ENCODE measurements at regions not wholly inside any gene's neighbourhood (a gene's known extent, or its start where the extent isn't known, plus 50 kb on each side); places are given as distances from the start of the nearest gene placed in this dataset.

GRCh38 chr14:103206836-103207387 is 83.7 kb downstream of the TNFAIP2 start:
- no peak for DNase-seq (ENCODE audit: low read depth)

- no peak for DNase-seq (ENCODE audit: low read depth)
These were observed 84.3 kb downstream of the TNFAIP2 start for GRCh38 chr14:103207388-103208072.

GRCh38 chr14:103209054-103209453 is 85.8 kb downstream of the TNFAIP2 start:
- no peak for DNase-seq (ENCODE audit: low read depth)

GRCh38 chr14:103209506-103209905 is 86.2 kb downstream of the TNFAIP2 start:
- DNase-seq (ENCODE audit: low read depth): no peak

GRCh38 chr14:103213331-103213730 is 90.1 kb downstream of the TNFAIP2 start:
- no peak for DNase-seq (ENCODE audit: low read depth)

- DNase-seq (ENCODE audit: low read depth): no peak
These were observed 91.2 kb downstream of the TNFAIP2 start for GRCh38 chr14:103214461-103214958.

GRCh38 chr14:103216399-103216798 is 93.1 kb downstream of the TNFAIP2 start:
- no peak for DNase-seq (ENCODE audit: low read depth)

- DNase-seq (ENCODE audit: low read depth): no peak
These were observed 93.6 kb downstream of the TNFAIP2 start for GRCh38 chr14:103216857-103217256.

GRCh38 chr14:103217538-103217937 is 94.3 kb downstream of the TNFAIP2 start:
- DNase-seq (ENCODE audit: low read depth): no peak

GRCh38 chr14:103220134-103220981 is 97.1 kb downstream of the TNFAIP2 start:
- no peak for DNase-seq (ENCODE audit: low read depth)

GRCh38 chr14:103220982-103221641 is 97.9 kb downstream of the TNFAIP2 start:
- no peak for DNase-seq (ENCODE audit: low read depth)

GRCh38 chr14:103221781-103222358 is 98.6 kb downstream of the TNFAIP2 start:
- no peak for DNase-seq (ENCODE audit: low read depth)

- DNase-seq (ENCODE audit: low read depth): no peak
These were observed 100.6 kb downstream of the TNFAIP2 start for GRCh38 chr14:103223818-103224352.

GRCh38 chr14:103225062-103225461 is 101.8 kb downstream of the TNFAIP2 start:
- no peak for DNase-seq (ENCODE audit: low read depth)

- DNase-seq (ENCODE audit: low read depth): no peak
These were observed 102.2 kb downstream of the TNFAIP2 start for GRCh38 chr14:103225476-103225875.

GRCh38 chr14:103227094-103227768 is 104.0 kb downstream of the TNFAIP2 start:
- no peak for DNase-seq (ENCODE audit: low read depth)

GRCh38 chr14:103228076-103228806 is 105.0 kb downstream of the TNFAIP2 start:
- DNase-seq (ENCODE audit: low read depth): no peak

- DNase-seq (ENCODE audit: low read depth): no peak
These were observed 105.2 kb upstream of the EIF5 start for GRCh38 chr14:103228866-103229265.

GRCh38 chr14:103230021-103230420 is 104.0 kb upstream of the EIF5 start:
- DNase-seq (ENCODE audit: low read depth): no peak

- DNase-seq (ENCODE audit: low read depth): no peak
These were observed 103.2 kb upstream of the EIF5 start for GRCh38 chr14:103230658-103231334.

All from stimulated activated CD8-positive, alpha-beta memory T cell treated with anti-CD3 and anti-CD28 coated beads, Interleukin-4, amount 100 ng/mL, for 24 hours (primary cell).